ENCODE measurements at regions not wholly inside any gene's neighbourhood (a gene's known extent, or its start where the extent isn't known, plus 50 kb on each side); places are given as distances from the start of the nearest gene placed in this dataset.

DNA sequence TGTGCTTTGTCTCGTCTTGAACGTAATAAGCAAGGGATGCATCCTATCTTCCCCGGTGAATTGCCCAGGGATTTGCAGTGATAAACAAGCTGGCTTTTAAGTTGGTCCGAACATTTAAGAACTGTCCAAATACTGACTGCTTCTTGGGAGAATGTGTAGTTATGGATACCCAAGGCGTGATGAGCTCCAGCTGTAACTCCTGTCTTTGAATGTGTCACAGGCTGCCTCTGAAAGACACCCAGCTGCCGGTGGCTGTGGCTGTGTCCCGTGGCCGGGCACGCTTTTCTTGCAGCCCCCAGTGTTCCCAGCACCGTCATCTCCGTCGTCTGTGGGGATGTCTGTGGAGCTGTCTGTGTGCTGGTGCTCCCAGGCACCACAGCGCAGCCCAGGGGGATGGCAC lies 118.1 kb downstream of the GLRX3 start:
- TF ChIP-seq, protein P1, sequence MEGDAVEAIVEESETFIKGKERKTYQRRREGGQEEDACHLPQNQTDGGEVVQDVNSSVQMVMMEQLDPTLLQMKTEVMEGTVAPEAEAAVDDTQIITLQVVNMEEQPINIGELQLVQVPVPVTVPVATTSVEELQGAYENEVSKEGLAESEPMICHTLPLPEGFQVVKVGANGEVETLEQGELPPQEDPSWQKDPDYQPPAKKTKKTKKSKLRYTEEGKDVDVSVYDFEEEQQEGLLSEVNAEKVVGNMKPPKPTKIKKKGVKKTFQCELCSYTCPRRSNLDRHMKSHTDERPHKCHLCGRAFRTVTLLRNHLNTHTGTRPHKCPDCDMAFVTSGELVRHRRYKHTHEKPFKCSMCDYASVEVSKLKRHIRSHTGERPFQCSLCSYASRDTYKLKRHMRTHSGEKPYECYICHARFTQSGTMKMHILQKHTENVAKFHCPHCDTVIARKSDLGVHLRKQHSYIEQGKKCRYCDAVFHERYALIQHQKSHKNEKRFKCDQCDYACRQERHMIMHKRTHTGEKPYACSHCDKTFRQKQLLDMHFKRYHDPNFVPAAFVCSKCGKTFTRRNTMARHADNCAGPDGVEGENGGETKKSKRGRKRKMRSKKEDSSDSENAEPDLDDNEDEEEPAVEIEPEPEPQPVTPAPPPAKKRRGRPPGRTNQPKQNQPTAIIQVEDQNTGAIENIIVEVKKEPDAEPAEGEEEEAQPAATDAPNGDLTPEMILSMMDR (conservative IDR thresholded peaks at IDR 0.05; ENCODE audit: low read length) = no peak
- TF ChIP-seq EZH2phosphoT487 (IDR thresholded peaks at IDR 0.05; ENCODE audit: borderline replicate concordance) = no peak
